ENCODE measurements at regions not wholly inside any gene's neighbourhood (a gene's known extent, or its start where the extent isn't known, plus 50 kb on each side); places are given as distances from the start of the nearest gene placed in this dataset.

- TF ChIP-seq CTCF (IDR thresholded peaks at IDR 0.05; ENCODE audit: insufficient read depth, low read length, poor library complexity, severe bottlenecking) = no peak
- Histone ChIP-seq H3K4me3 (replicated peaks; ENCODE audit: low read depth, low read length) (no peak overlapping the region), H3K36me3 (ENCODE audit: control insufficient read depth, insufficient read depth, low read length) (no peaks in the 10 kb centered on the region), H3K27me3 (replicated peaks; ENCODE audit: control insufficient read depth, insufficient read depth, low read length) (no peaks in the 10 kb centered on the region)
- DNase-seq (ENCODE audit: extremely low read depth, insufficient read length) = no peak
These were observed 318.1 kb downstream of the LRIG3 start for GRCh38 chr12:58602179-58602578.

GRCh38 chr12:58602736-58603135 is 317.6 kb downstream of the LRIG3 start:
- H3K4me3 ChIP-seq (replicated peaks; ENCODE audit: low read depth, low read length) = no peak overlapping the region
- no peak for DNase-seq (ENCODE audit: extremely low read depth, insufficient read length)
- no peaks in the 10 kb centered on the region for H3K27me3 ChIP-seq (replicated peaks; ENCODE audit: control insufficient read depth, insufficient read depth, low read length)
- no peak for TF ChIP-seq CTCF (IDR thresholded peaks at IDR 0.05; ENCODE audit: insufficient read depth, low read length, poor library complexity, severe bottlenecking)
- no peaks in the 10 kb centered on the region for H3K36me3 ChIP-seq (ENCODE audit: control insufficient read depth, insufficient read depth, low read length)

GRCh38 chr12:58607805-58608204 is 312.5 kb downstream of the LRIG3 start:
- no peak for TF ChIP-seq CTCF (IDR thresholded peaks at IDR 0.05; ENCODE audit: insufficient read depth, low read length, poor library complexity, severe bottlenecking)
- Histone ChIP-seq H3K27me3 (replicated peaks; ENCODE audit: control insufficient read depth, insufficient read depth, low read length) (no peaks in the 10 kb centered on the region), H3K4me3 (replicated peaks; ENCODE audit: low read depth, low read length) (no peak overlapping the region), H3K36me3 (ENCODE audit: control insufficient read depth, insufficient read depth, low read length) (no peaks in the 10 kb centered on the region)
- no peak for DNase-seq (ENCODE audit: extremely low read depth, insufficient read length)

GRCh38 chr12:58608711-58609110 is 311.6 kb downstream of the LRIG3 start:
- H3K4me3 ChIP-seq (replicated peaks; ENCODE audit: low read depth, low read length) = no peak overlapping the region
- no peak for TF ChIP-seq CTCF (IDR thresholded peaks at IDR 0.05; ENCODE audit: insufficient read depth, low read length, poor library complexity, severe bottlenecking)
- no peaks in the 10 kb centered on the region for H3K27me3 ChIP-seq (replicated peaks; ENCODE audit: control insufficient read depth, insufficient read depth, low read length)
- no peak for DNase-seq (ENCODE audit: extremely low read depth, insufficient read length)
- H3K36me3 ChIP-seq (ENCODE audit: control insufficient read depth, insufficient read depth, low read length) = no peaks in the 10 kb centered on the region

GRCh38 chr12:58615047-58615446 is 305.3 kb downstream of the LRIG3 start:
- H3K4me3 ChIP-seq (replicated peaks; ENCODE audit: low read depth, low read length) = no peak overlapping the region
- H3K36me3 ChIP-seq (ENCODE audit: control insufficient read depth, insufficient read depth, low read length) = no peaks in the 10 kb centered on the region
- no peak for DNase-seq (ENCODE audit: extremely low read depth, insufficient read length)
- no peak for TF ChIP-seq CTCF (IDR thresholded peaks at IDR 0.05; ENCODE audit: insufficient read depth, low read length, poor library complexity, severe bottlenecking)
- H3K27me3 ChIP-seq (replicated peaks; ENCODE audit: control insufficient read depth, insufficient read depth, low read length) = no peaks in the 10 kb centered on the region

- DNase-seq (ENCODE audit: extremely low read depth, insufficient read length) = no peak
- H3K4me3 ChIP-seq (replicated peaks; ENCODE audit: low read depth, low read length) = no peak overlapping the region
- H3K27me3 ChIP-seq (replicated peaks; ENCODE audit: control insufficient read depth, insufficient read depth, low read length) = no peaks in the 10 kb centered on the region
- no peak for TF ChIP-seq CTCF (IDR thresholded peaks at IDR 0.05; ENCODE audit: insufficient read depth, low read length, poor library complexity, severe bottlenecking)
- H3K36me3 ChIP-seq (ENCODE audit: control insufficient read depth, insufficient read depth, low read length) = no peaks in the 10 kb centered on the region
These were observed 304.7 kb downstream of the LRIG3 start for GRCh38 chr12:58615576-58615975.

Measured in GM06990 (cell line).